Mucosa of descending colon (tissue), 3 donors: ENCODE measurements at regions not wholly inside any gene's neighbourhood (a gene's known extent, or its start where the extent isn't known, plus 50 kb on each side); places are given as distances from the start of the nearest gene placed in this dataset.

Source experiments
- ATAC-seq: fragments of 200-7000 bp; cut with Tn5 transposase; one replicate; pipeline ENCODE4 v1.9.1; 2020; ENCODE audit warnings: mild to moderate bottlenecking, moderate library complexity
- DNase-seq, 3 donors: peaks; one replicate each; pipeline ENCODE4 v3.0.0-alpha.2; 2020
- H3K36me3 ChIP-seq: fragments of 200-600 bp; one replicate; pipeline ENCODE4 v1.8.0; 2021; ENCODE audit warnings: low read depth, mild to moderate bottlenecking
- H3K4me1 ChIP-seq: fragments of 200-600 bp; one replicate; pipeline ENCODE4 v1.8.0; 2021; ENCODE audit warnings: low read depth, mild to moderate bottlenecking
- H3K4me3 ChIP-seq: fragments of 200-600 bp; one replicate; pipeline ENCODE4 v1.8.0; 2021; ENCODE audit warnings: mild to moderate bottlenecking
- H3K9me3 ChIP-seq: fragments of 200-600 bp; one replicate; pipeline ENCODE4 v1.8.0; 2021; ENCODE audit warnings: mild to moderate bottlenecking
- CTCF ChIP-seq: fragments of 200-600 bp; IDR thresholded peaks from one replicate; pipeline ENCODE4 v1.8.0; 2022; ENCODE audit warnings: antibody characterized with exemption, mild to moderate bottlenecking
- intact Hi-C, 2 donors: fragments of 100-400 bp; cut with DNase I in 1 of 2; cut with micrococcal nuclease in 1 of 2; formaldehyde crosslinking; loops; one replicate each; pipeline versions ENCODE4 v1.11.0 to v1.11.1; 2022; cut with DNase I, micrococcal nuclease
- donor health status: DM: no; HTN: no; CAD: no; lungs with moderate emphysema.
- donor health status: DM: no; HTN: no; CAD: no.
- donor health status: DM: no; HTN: yes; CAD: no.

DNA sequence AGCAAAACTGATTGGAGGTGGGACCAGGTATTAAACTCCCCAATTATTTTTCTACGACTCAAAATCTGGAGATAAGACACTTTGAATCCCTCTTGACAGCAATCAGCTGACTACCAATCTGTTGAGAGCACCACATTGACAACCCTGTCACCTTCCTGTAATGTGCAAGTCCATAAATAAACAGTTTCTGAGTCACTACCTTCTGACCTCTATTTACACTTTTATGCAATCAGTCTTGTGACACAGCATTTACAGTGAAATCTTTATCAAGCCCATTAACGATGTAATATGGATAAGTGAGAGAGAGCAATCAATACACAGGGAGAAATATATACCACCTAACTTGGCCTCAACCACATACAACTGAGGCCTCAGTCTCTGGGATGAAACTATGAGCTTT is 283.7 kb upstream of the ANO5 start:
- Histone ChIP-seq H3K36me3 (no peaks in the 10 kb centered on the region), H3K4me1 (no peaks in the 10 kb centered on the region), H3K9me3 (peaks cover 5% of the 10 kb centered on the region), H3K4me3 (no peak overlapping the region)
- no peak for ATAC-seq
- intact Hi-C loops: no loop called here
- no peak for DNase-seq
- TF ChIP-seq CTCF: no peak

DNA sequence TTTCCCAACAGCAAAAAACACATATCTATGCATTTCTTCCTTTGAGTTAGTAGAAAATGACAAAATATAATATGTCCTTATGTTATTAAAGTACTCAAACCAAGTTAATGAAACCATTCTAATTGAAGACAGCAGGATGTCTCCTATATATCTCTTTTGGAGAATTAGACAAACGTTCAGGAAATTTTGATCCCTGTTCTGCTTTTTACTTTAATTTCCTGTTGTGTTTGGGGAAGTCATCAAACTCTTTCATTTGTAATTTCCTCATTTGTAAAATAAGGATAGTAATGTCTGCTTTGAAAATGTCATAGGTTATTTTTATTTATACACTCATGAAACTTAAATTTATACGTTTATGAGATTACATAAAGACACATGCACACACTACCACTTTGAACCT is 281.8 kb upstream of the ANO5 start:
- ATAC-seq (no peak), DNase-seq (no peak)
- no peak for TF ChIP-seq CTCF
- Histone ChIP-seq H3K4me1 (no peaks in the 10 kb centered on the region), H3K36me3 (no peaks in the 10 kb centered on the region), H3K9me3 (peaks cover 17% of the 10 kb centered on the region), H3K4me3 (no peak overlapping the region)
- intact Hi-C loops: no loop called here

GRCh38 chr11:21912285-21912684 is 280.6 kb upstream of the ANO5 start:
- ATAC-seq: no peak

DNA sequence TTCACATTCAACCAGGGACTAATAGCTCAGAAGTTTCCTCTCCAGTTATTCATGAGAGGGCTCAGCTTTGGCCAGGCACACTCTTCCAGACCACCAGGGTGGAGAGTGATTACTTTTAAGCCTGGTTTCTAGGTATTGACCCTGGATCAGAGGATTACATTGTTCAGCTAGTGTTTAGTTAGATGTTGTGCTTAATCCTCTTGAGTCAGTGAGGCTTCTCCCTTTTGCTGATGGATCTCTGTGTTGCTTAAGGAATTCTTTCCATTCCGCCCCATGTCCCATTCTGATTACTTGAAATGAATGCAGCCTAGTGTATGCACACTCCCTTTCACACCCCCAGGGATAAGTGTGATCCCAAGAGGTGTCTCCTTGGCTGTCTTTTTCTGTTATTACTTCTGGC is 271.7 kb upstream of the ANO5 start:
- DNase-seq: no peak
- H3K9me3 ChIP-seq: peaks cover 3% of the 10 kb centered on the region
- intact Hi-C loops: no loop called here
- ATAC-seq: no peak
- no peaks in the 10 kb centered on the region for H3K4me1 ChIP-seq
- no peaks in the 10 kb centered on the region for H3K36me3 ChIP-seq
- H3K4me3 ChIP-seq: no peak overlapping the region
- no peak for TF ChIP-seq CTCF

More at GRCh38 chr11:21912285-21912684, 280.6 kb upstream of the ANO5 start:
- H3K4me3 ChIP-seq: no peak overlapping the region
- H3K36me3 ChIP-seq: no peaks in the 10 kb centered on the region
- no peak for DNase-seq
- H3K9me3 ChIP-seq: peaks cover 17% of the 10 kb centered on the region
- intact Hi-C loops: no loop called here
- H3K4me1 ChIP-seq: no peaks in the 10 kb centered on the region
- TF ChIP-seq CTCF: no peak

DNA sequence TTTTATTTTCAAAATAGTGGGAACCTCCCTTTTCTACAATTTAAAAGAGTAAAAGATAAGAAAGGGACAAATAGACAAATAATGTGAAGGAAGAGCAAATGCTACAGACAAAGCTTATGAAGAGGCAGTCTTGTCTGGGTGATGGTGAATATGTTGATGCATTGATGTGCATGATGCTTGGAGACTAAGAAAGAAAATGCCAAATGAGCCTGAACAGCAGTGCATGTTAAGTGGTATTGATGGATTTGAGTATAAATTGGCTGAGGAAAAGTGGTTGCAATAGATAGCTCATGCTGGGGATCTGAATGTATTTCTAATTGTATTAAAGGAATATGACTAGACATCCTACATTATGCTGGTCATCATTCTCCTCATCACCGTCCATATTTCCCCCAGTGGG is 268.6 kb upstream of the ANO5 start:
- ATAC-seq (no peak), DNase-seq (no peak)
- Histone ChIP-seq H3K4me3 (no peak overlapping the region), H3K9me3 (peaks cover 3% of the 10 kb centered on the region), H3K36me3 (no peaks in the 10 kb centered on the region), H3K4me1 (no peaks in the 10 kb centered on the region)
- no peak for TF ChIP-seq CTCF
- intact Hi-C loops: no loop called here

- Histone ChIP-seq H3K36me3 (no peaks in the 10 kb centered on the region), H3K4me1 (no peaks in the 10 kb centered on the region), H3K4me3 (no peak overlapping the region), H3K9me3 (no peaks in the 10 kb centered on the region)
- intact Hi-C loops: no loop called here
- no peak for ATAC-seq
- no peak for TF ChIP-seq CTCF
- DNase-seq: no peak
Observed at GRCh38 chr11:21927628-21928027, 265.3 kb upstream of the ANO5 start.
